ENCODE measurements at regions not wholly inside any gene's neighbourhood (a gene's known extent, or its start where the extent isn't known, plus 50 kb on each side); places are given as distances from the start of the nearest gene placed in this dataset.

GRCh38 chr1:198892065-198892464 is 253.2 kb downstream of the PTPRC start:
- no peaks in the 10 kb centered on the region for H3K9me3 ChIP-seq (ENCODE audit: severe bottlenecking)
- TF ChIP-seq, protein P1, sequence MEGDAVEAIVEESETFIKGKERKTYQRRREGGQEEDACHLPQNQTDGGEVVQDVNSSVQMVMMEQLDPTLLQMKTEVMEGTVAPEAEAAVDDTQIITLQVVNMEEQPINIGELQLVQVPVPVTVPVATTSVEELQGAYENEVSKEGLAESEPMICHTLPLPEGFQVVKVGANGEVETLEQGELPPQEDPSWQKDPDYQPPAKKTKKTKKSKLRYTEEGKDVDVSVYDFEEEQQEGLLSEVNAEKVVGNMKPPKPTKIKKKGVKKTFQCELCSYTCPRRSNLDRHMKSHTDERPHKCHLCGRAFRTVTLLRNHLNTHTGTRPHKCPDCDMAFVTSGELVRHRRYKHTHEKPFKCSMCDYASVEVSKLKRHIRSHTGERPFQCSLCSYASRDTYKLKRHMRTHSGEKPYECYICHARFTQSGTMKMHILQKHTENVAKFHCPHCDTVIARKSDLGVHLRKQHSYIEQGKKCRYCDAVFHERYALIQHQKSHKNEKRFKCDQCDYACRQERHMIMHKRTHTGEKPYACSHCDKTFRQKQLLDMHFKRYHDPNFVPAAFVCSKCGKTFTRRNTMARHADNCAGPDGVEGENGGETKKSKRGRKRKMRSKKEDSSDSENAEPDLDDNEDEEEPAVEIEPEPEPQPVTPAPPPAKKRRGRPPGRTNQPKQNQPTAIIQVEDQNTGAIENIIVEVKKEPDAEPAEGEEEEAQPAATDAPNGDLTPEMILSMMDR (IDR thresholded peaks at IDR 0.05; ENCODE audit: low read depth, low read length) = no peak
- H3K27ac ChIP-seq = no peak overlapping the region
- H3K36me3 ChIP-seq = no peaks in the 10 kb centered on the region; the same call in 1 of the 2 replicates
- H3K4me3 ChIP-seq (ENCODE audit: low read depth, low read length) = no peak overlapping the region
- DNase-seq = no peak
- no peaks in the 10 kb centered on the region for H3K27me3 ChIP-seq (ENCODE audit: insufficient read depth, low read depth, severe bottlenecking)

GRCh38 chr1:198893141-198893540 is 254.3 kb downstream of the PTPRC start:
- H3K9me3 ChIP-seq (ENCODE audit: severe bottlenecking) = no peaks in the 10 kb centered on the region
- TF ChIP-seq, protein P1 (IDR thresholded peaks at IDR 0.05; ENCODE audit: low read depth, low read length) = no peak
- no peaks in the 10 kb centered on the region; the same call in 1 of the 2 replicates for H3K36me3 ChIP-seq
- no peak overlapping the region for H3K27ac ChIP-seq
- no peaks in the 10 kb centered on the region for H3K27me3 ChIP-seq (ENCODE audit: insufficient read depth, low read depth, severe bottlenecking)
- no peak for DNase-seq
- no peak overlapping the region for H3K4me3 ChIP-seq (ENCODE audit: low read depth, low read length)

DNA sequence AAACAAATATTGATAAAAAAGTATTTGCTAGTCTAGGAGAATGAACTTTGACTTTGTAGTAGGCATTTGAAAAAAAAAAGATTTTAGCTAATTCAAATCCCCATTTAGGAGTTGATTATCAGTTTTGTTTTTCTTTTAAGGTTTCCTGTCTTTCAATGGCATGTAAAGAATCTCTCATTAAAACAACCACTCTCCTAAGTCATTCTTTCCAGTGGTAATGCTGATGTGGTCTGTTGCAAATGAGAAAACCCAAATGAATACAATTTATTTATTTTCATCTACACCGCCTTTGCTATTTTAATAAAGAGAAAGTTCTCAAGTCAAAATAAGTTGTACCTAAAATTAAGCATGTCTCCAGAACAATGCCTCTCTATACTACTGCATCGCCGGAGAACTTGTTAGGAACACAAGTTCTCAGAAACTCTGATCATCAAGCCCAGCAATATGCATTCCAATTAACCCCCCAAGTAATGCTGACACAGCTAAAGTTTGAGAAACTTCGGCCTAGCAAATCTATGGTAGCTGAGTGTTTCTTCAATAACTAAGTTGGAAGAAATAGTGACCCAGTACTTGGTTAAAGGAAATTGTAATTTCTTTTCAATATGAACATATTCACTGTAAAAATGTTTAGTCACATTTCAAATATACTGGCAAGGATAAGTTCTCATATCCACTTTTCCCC is 255.1 kb downstream of the PTPRC start:
- H3K4me3 ChIP-seq (ENCODE audit: low read depth, low read length) = no peak overlapping the region
- no peaks in the 10 kb centered on the region for H3K9me3 ChIP-seq (ENCODE audit: severe bottlenecking)
- no peaks in the 10 kb centered on the region for H3K27me3 ChIP-seq (ENCODE audit: insufficient read depth, low read depth, severe bottlenecking)
- no peak overlapping the region for H3K27ac ChIP-seq
- H3K36me3 ChIP-seq = peaks cover 2% of the 10 kb centered on the region
- DNase-seq = no peak
- TF ChIP-seq, protein P1 (IDR thresholded peaks at IDR 0.05; ENCODE audit: low read depth, low read length) = no peak

DNA sequence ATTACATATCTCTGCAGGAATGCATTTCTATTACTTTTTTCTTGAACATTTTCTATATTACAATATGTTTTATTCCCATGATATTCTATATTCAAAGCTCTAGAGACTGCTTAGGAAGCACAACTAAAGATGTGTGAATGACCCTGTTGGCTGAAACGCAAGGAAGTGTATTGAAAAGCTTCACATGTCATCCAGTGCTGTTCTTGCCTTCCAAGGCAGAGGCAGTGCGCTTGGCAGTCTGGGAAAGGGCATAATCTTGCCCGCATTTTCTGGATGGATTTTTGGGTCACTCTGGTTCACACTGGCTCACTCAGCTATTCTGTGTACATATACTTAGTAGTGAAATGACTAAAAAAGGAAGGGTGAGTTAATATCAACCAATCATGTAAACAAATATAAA is 262.4 kb downstream of the PTPRC start:
- H3K4me3 ChIP-seq (ENCODE audit: low read depth, low read length) = no peak overlapping the region
- H3K27me3 ChIP-seq (ENCODE audit: insufficient read depth, low read depth, severe bottlenecking) = no peaks in the 10 kb centered on the region
- TF ChIP-seq, protein P1 (IDR thresholded peaks at IDR 0.05; ENCODE audit: low read depth, low read length) = no peak
- no peak for DNase-seq
- peaks cover 14% of the 10 kb centered on the region for H3K36me3 ChIP-seq
- H3K27ac ChIP-seq = no peak overlapping the region
- no peaks in the 10 kb centered on the region for H3K9me3 ChIP-seq (ENCODE audit: severe bottlenecking)

DNA sequence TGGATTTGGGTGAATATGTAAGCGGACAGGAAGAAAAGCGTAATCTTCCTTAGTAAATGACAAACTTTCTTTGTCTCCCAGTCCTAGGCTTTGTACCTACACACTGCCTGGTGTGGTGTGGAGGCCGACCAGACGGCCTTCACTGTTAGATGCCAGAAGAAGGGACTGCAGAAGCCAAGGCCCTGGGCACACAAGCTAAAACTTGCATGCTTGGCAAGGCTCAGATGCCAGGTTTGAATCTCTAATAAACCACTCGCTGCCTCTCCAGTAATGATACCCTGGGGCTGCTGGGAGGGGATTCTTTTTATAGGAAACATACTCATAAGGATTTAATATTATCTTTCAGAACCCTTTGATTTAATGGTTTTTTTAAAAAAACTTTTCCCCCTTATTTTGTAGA is 263.8 kb downstream of the PTPRC start:
- no peak for DNase-seq
- Histone ChIP-seq H3K4me3 (ENCODE audit: low read depth, low read length) (no peak overlapping the region), H3K27me3 (ENCODE audit: insufficient read depth, low read depth, severe bottlenecking) (no peaks in the 10 kb centered on the region), H3K27ac (no peak overlapping the region), H3K36me3 (peaks cover 14% of the 10 kb centered on the region), H3K9me3 (ENCODE audit: severe bottlenecking) (no peaks in the 10 kb centered on the region)
- TF ChIP-seq, protein P1 (IDR thresholded peaks at IDR 0.05; ENCODE audit: low read depth, low read length) = no peak

DNA sequence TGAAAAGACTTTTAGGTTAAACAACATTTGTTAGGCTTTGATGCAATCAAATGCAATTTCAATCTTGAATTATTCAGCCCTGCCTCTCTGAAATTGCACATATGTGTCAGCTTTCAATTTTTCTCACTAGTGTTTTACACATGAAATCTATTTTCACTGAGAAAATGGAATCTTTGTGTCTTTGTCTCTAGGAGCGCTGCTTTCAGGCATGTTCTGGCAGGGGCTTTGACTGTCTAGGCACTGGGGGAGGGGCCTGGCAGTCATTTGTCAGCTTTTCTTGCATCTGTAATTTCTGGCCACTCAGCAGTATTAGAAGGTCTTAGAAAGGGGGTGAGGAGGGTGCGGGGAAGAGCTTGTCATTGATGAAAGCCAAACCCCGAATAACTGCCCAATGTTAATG is 264.4 kb downstream of the PTPRC start:
- Histone ChIP-seq H3K36me3 (peaks cover 14% of the 10 kb centered on the region), H3K27ac (no peak overlapping the region), H3K4me3 (ENCODE audit: low read depth, low read length) (no peak overlapping the region), H3K9me3 (ENCODE audit: severe bottlenecking) (no peaks in the 10 kb centered on the region), H3K27me3 (ENCODE audit: insufficient read depth, low read depth, severe bottlenecking) (no peaks in the 10 kb centered on the region)
- DNase-seq = peak; percentile 57
- TF ChIP-seq, protein P1 (IDR thresholded peaks at IDR 0.05; ENCODE audit: low read depth, low read length) = no peak
